NCI-H2107 treated with DMSO at 0.1 percent for 48 hours (cell line): ENCODE measurements at regions not wholly inside any gene's neighbourhood (a gene's known extent, or its start where the extent isn't known, plus 50 kb on each side); places are given as distances from the start of the nearest gene placed in this dataset.

Experiments
- DNase-seq: peaks from one replicate; lab custom pipeline; 2025; ENCODE audit not compliant: unreplicated experiment; lab: John Stamatoyannopoulos, UW

- no peak for DNase-seq
Observed at GRCh38 chr7:12783421-12784095, 96.1 kb downstream of the ARL4A start.

- no peak for DNase-seq
Observed at GRCh38 chr7:12785473-12785872, 98.0 kb downstream of the ARL4A start.

- DNase-seq, result no peak
Observed at GRCh38 chr7:12786494-12786893, 99.1 kb downstream of the ARL4A start.

- DNase-seq, result no peak
Observed at GRCh38 chr7:12788171-12788570, 100.7 kb downstream of the ARL4A start.

GRCh38 chr7:12788591-12788990, 101.2 kb downstream of the ARL4A start:
- no peak for DNase-seq

- DNase-seq, result no peak
Observed at GRCh38 chr7:12794722-12795302, 107.4 kb downstream of the ARL4A start.

GRCh38 chr7:12796397-12797127, 109.1 kb downstream of the ARL4A start:
- DNase-seq, result no peak

- no peak for DNase-seq
Observed at GRCh38 chr7:12800486-12800885, 113.1 kb downstream of the ARL4A start.

GRCh38 chr7:12801107-12801506, 113.7 kb downstream of the ARL4A start:
- DNase-seq, result no peak

GRCh38 chr7:12802070-12802469, 114.6 kb downstream of the ARL4A start:
- DNase-seq, result no peak

- DNase-seq, result no peak
Observed at GRCh38 chr7:12803542-12803941, 116.1 kb downstream of the ARL4A start.

GRCh38 chr7:12805518-12805928, 118.1 kb downstream of the ARL4A start:
- no peak for DNase-seq

- DNase-seq, result no peak
Observed at GRCh38 chr7:12805957-12806356, 118.5 kb downstream of the ARL4A start.

- DNase-seq, result no peak
Observed at GRCh38 chr7:12809476-12809875, 122.0 kb downstream of the ARL4A start.

GRCh38 chr7:12812111-12812510, 124.7 kb downstream of the ARL4A start:
- DNase-seq, result no peak

GRCh38 chr7:12814107-12814506, 126.7 kb downstream of the ARL4A start:
- DNase-seq, result no peak

GRCh38 chr7:12814828-12815227, 127.4 kb downstream of the ARL4A start:
- DNase-seq, result no peak

GRCh38 chr7:12815426-12815825, 128.0 kb downstream of the ARL4A start:
- DNase-seq, result no peak

GRCh38 chr7:12815871-12816270, 128.4 kb downstream of the ARL4A start:
- DNase-seq, result no peak

GRCh38 chr7:12820777-12821176, 133.3 kb downstream of the ARL4A start:
- no peak for DNase-seq

- no peak for DNase-seq
Observed at GRCh38 chr7:12821746-12822145, 134.3 kb downstream of the ARL4A start.

- no peak for DNase-seq
Observed at GRCh38 chr7:12826079-12826478, 138.6 kb downstream of the ARL4A start.
